ENCODE measurements at regions not wholly inside any gene's neighbourhood (a gene's known extent, or its start where the extent isn't known, plus 50 kb on each side); places are given as distances from the start of the nearest gene placed in this dataset.

DNA sequence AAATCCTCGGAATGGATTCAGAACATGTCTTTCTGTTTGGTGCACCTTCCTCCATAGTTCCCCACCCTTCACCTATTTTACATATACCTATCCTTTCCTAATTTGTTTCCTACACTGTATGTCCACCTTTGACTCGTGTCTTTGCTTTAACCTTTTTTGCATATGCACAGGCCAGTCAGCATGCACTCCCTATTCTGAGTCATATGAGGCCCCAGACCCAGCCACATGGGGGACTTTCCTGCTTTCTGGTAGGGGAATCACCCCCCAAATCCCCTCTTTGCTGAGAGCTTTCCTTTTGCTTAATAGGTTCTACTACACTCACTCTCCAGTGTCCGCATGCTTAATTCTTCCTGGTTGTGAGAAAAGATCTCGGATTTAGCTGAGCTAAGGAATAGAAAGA is 393.8 kb upstream of the IMPG1 start:
- TF ChIP-seq POLR2A (IDR thresholded peaks at IDR 0.05; ENCODE audit: low read depth, low read length) (no peak), POLR2AphosphoS5 (IDR thresholded peaks at IDR 0.05; ENCODE audit: low read depth, low read length) (no peak), PAX5 (IDR thresholded peaks at IDR 0.05; ENCODE audit: insufficient read depth, low read length, severe bottlenecking) (no peak), TAF1 (IDR thresholded peaks at IDR 0.05; ENCODE audit: low read depth, low read length) (no peak), POU2F2 (IDR thresholded peaks at IDR 0.05; ENCODE audit: low read depth, low read length) (peak; percentile 53; the same call in 1 of the 2 replicates)

Data from GM12891 (cell line).